Colonic mucosa (tissue), 4 donors: ENCODE measurements at regions not wholly inside any gene's neighbourhood (a gene's known extent, or its start where the extent isn't known, plus 50 kb on each side); places are given as distances from the start of the nearest gene placed in this dataset.

Experiments used
- DNase-seq: peaks from one replicate; pipeline ENCODE4 v3.0.0-alpha.2; 2020
- H3K27ac ChIP-seq: fragments of 200-600 bp; one replicate; pipeline ENCODE4 v1.8.0; 2021
- H3K27me3 ChIP-seq: fragments of 200-600 bp; one replicate; pipeline ENCODE4 v1.8.0; 2021
- H3K36me3 ChIP-seq: fragments of 200-600 bp; one replicate; pipeline ENCODE4 v1.8.0; 2021
- H3K4me1 ChIP-seq: fragments of 200-600 bp; one replicate; pipeline ENCODE4 v1.8.0; 2021; ENCODE audit warnings: mild to moderate bottlenecking
- H3K4me3 ChIP-seq: fragments of 200-600 bp; one replicate; pipeline ENCODE4 v1.8.0; 2021
- H3K9ac ChIP-seq, 2 donors: one replicate each; pipeline ENCODE4 v1.7.0; 2013; ENCODE audit warnings: control low read depth in 2 of 2, low read depth in 2 of 2, low read length in 2 of 2
- H3K9me3 ChIP-seq: fragments of 200-600 bp; one replicate; pipeline ENCODE4 v1.8.0; 2021
- intact Hi-C: fragments of 100-400 bp; cut with DNase I; formaldehyde crosslinking; loops from one replicate; pipeline ENCODE4 v1.14.1; 2022
- TF ChIP-seq, protein P1 (sequence below): fragments of 200-600 bp; IDR thresholded peaks from one replicate; pipeline ENCODE4 v1.8.0; 2022; ENCODE audit warnings: antibody characterized with exemption, mild to moderate bottlenecking
- donor health status: healthy.
- donor health status: DM: no; HTN: no; CAD: no.
- donor health status: DM: no; HTN: no; CAD: no.

DNA sequence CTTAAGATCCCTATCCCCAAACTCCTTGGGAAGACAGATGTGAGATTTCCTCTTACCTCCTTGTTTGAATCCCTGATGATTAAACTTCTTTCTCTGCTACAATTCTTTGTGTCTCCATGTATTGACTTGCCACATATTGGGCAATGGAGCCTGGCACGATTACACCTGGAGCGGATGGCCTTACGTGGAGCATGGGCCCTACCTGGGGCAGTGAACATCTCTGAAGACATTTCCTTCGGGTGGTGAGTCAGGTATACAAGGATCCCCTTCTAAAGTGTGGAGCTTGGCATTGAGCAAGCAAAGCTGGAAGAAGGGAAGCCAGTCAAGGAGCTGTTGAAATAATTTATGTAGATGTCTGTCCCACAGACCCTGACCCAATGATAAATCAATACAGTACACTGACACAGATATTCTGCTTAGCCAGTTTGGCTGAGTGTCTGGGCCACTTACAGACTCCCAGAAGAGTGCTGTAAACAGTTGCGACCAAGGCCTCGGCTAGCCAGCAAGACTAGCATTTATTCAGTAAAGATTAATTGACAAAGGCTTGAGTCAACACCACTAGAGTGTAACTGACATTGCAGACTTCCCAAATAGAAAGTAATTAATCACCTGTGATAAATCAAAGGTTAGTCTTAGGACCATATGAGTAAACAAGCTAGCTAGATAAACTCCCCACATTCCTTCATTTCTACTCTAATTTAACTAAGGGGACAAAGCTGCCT lies 83.1 kb upstream of the KCNK1 start:
- no peaks in the 10 kb centered on the region for H3K27me3 ChIP-seq
- H3K36me3 ChIP-seq: no peaks in the 10 kb centered on the region
- DNase-seq: no peak
- H3K27ac ChIP-seq: no peak overlapping the region
- H3K4me1 ChIP-seq: no peaks in the 10 kb centered on the region
- TF ChIP-seq, protein P1, sequence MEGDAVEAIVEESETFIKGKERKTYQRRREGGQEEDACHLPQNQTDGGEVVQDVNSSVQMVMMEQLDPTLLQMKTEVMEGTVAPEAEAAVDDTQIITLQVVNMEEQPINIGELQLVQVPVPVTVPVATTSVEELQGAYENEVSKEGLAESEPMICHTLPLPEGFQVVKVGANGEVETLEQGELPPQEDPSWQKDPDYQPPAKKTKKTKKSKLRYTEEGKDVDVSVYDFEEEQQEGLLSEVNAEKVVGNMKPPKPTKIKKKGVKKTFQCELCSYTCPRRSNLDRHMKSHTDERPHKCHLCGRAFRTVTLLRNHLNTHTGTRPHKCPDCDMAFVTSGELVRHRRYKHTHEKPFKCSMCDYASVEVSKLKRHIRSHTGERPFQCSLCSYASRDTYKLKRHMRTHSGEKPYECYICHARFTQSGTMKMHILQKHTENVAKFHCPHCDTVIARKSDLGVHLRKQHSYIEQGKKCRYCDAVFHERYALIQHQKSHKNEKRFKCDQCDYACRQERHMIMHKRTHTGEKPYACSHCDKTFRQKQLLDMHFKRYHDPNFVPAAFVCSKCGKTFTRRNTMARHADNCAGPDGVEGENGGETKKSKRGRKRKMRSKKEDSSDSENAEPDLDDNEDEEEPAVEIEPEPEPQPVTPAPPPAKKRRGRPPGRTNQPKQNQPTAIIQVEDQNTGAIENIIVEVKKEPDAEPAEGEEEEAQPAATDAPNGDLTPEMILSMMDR: no peak
- H3K9ac ChIP-seq: no peak overlapping the region
- no peaks in the 10 kb centered on the region for H3K9me3 ChIP-seq
- intact Hi-C loops: no loop called here
- no peak overlapping the region for H3K4me3 ChIP-seq

DNA sequence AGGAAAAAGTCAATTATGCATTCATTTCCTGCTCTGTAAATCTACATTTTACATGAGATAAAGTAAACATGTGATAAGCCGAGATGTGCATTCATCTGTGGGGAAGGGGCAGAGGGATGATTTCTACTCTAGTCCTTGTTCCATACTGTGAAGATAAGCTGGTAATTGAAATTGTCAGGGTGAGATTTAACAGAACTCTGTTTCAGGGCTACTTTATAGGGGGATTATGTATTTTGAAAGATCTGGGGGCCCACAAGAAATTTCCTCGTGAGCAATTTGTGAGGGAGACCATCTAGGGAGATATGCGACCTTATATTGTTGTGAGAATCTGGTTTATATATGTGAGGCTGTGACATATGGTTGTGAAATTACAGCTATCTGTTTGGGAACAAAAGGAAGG lies 73.1 kb upstream of the KCNK1 start:
- Histone ChIP-seq H3K4me3 (no peak overlapping the region), H3K4me1 (no peaks in the 10 kb centered on the region), H3K27ac (no peak overlapping the region), H3K9me3 (no peaks in the 10 kb centered on the region), H3K9ac (no peak overlapping the region), H3K36me3 (no peaks in the 10 kb centered on the region), H3K27me3 (no peaks in the 10 kb centered on the region)
- DNase-seq: no peak
- TF ChIP-seq, protein P1: no peak
- intact Hi-C loops: no loop called here

DNA sequence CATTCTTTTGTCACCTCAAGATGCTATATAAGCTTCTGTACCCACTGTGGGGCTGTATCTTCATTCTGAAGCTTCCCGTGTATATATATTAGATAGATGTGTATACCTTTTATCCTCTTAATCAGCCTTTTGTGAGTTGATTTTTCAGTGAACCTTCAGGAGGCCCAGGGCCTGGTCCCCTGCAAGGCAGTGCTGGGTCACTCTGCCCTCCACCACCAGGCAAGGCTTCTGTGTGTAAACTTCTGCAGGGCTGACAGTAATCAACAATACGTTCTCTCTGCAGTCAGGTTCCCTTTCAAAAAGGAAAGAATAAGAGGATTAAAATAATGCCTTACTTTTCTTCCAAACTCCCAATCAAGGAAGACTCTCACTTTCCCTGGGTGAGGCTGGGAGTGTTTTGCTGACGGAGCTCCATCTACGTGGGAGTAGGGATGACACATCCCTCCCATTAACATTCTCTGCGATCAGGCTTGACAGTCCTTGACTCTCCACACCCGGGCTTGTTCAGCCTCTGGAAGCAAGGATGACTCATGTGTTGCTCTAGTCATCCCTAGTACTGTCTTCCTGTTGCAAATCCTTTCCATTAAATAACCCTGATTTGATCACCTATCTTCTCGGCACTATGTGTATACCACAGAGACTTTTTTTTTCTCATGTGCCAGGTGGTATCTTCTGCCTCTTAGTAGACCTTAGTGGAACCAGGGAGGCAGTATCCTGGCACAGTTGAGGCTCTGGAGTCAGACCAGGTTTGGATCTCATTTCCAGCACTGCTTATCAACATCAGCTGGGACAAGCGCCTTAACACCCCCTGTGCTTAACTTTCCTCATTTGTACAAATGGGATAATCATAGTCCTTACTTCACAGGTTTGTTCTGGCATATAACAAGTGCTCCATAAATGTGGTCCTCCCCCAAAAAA lies 70.3 kb upstream of the KCNK1 start:
- Histone ChIP-seq H3K27me3 (no peaks in the 10 kb centered on the region), H3K27ac (no peak overlapping the region), H3K9me3 (no peaks in the 10 kb centered on the region), H3K36me3 (no peaks in the 10 kb centered on the region), H3K4me3 (no peak overlapping the region), H3K9ac (no peak overlapping the region), H3K4me1 (no peaks in the 10 kb centered on the region)
- intact Hi-C loops: no loop called here
- TF ChIP-seq, protein P1: no peak
- peak; percentile 28 for DNase-seq

DNA sequence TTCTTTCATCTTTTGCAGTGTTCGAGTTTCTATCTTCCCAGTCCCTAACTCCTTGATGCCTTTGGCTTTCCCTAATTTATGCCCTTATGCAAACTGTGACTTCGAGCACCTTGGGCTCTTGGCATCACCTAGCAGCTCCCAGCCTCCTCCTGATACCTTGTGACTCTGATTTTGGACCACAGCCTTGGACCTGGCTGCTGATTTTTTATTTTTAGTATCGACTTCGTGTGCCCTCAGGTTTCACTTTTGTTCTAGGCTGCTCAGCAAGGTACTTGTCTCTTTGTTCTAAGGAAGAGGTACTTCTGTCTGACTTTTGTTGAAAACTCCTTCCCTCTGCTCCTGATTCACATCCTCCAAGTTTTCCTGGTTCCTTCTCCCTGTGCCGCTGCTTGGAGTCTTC lies 69.6 kb upstream of the KCNK1 start:
- Histone ChIP-seq H3K9ac (no peak overlapping the region), H3K4me3 (no peak overlapping the region), H3K36me3 (no peaks in the 10 kb centered on the region), H3K4me1 (no peaks in the 10 kb centered on the region), H3K9me3 (no peaks in the 10 kb centered on the region), H3K27me3 (no peaks in the 10 kb centered on the region), H3K27ac (no peak overlapping the region)
- TF ChIP-seq, protein P1: no peak
- intact Hi-C loops: no loop called here
- DNase-seq: no peak

DNA sequence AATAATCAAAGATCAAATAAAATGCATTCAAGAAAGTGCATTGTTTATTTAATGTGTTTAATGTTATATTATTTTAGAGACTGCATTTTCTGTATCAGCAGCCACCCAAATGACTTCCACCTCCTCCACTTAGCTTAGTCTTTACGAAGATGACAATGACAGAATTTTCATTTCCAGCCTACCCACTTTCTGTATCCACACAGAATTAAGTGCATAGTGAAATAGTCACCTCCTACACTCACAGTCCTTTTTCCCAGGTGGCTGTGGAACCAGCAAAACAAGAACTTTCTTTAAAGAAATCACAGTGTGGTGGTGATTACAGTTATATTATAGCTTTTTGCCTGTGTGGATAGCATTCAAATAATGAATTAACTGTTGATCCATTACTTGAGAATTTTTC lies 66.2 kb upstream of the KCNK1 start:
- H3K9ac ChIP-seq: no peak overlapping the region
- DNase-seq: no peak
- no peaks in the 10 kb centered on the region for H3K9me3 ChIP-seq
- H3K36me3 ChIP-seq: no peaks in the 10 kb centered on the region
- TF ChIP-seq, protein P1: no peak
- intact Hi-C loops: no loop called here
- no peak overlapping the region for H3K27ac ChIP-seq
- H3K4me1 ChIP-seq: no peaks in the 10 kb centered on the region
- H3K4me3 ChIP-seq: no peak overlapping the region
- no peaks in the 10 kb centered on the region for H3K27me3 ChIP-seq
